ENCODE measurements at regions not wholly inside any gene's neighbourhood (a gene's known extent, or its start where the extent isn't known, plus 50 kb on each side); places are given as distances from the start of the nearest gene placed in this dataset.

DNA sequence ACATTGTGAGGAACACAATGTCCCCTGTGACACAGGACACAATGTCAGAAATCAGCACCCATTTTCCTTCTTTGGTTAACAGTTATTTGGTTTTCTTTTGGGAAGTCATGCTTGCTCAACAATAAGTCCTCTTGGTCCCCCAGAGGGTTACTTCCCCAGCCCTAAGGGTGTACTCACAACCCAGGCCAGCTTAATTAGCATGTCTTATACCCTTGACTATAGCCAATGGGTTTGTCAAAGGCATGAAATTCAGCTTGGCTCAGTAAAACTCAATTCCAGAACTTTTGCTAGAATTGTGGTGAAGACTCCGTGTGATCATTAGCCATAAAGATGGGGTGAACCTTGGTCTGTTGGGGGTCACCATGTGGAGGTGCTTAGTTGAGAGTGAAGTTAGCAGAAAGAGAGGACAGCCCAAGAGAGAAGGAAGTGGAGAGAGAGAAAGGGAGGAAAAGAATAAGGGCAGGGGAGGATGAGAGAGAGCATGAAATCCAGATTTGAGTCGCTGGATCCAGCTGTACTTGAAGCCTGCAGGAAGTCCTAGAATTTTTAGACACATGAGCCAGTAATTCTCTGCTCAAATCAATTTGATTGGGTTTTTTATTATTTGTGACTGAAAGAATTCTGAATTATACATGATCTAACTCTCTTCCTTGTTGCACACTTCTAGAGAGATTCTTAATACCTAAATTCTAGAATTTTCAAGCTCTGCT is 321.3 kb upstream of the JAG1 start:
- no peaks in the 10 kb centered on the region for H3K36me3 ChIP-seq (ENCODE audit: insufficient read depth)
- no peak overlapping the region for H3K9ac ChIP-seq
- no peak overlapping the region for H3K27ac ChIP-seq
- H3K4me3 ChIP-seq (IDR thresholded peaks at IDR 0.05; ENCODE audit: insufficient read depth, low read depth, low read length): no peak overlapping the region
- H3K27me3 ChIP-seq (ENCODE audit: insufficient read depth, low read depth): no peaks in the 10 kb centered on the region
- H4K20me1 ChIP-seq (ENCODE audit: insufficient read depth): no peaks in the 10 kb centered on the region
- TF ChIP-seq CTCF (conservative IDR thresholded peaks at IDR 0.05; ENCODE audit: low read depth, low read length): no peak
- no peak overlapping the region for H3K4me2 ChIP-seq
- H3K4me1 ChIP-seq (ENCODE audit: low read depth, poor library complexity, severe bottlenecking): peaks cover 13% of the 10 kb centered on the region
- no peak overlapping the region for H2AFZ ChIP-seq (ENCODE audit: low read depth)
- no peaks in the 10 kb centered on the region for H3K79me2 ChIP-seq (ENCODE audit: insufficient read depth, low read depth)

GRCh38 chr20:10998476-10998875 is 324.7 kb upstream of the JAG1 start:
- H3K9ac ChIP-seq: no peak overlapping the region
- no peaks in the 10 kb centered on the region for H3K4me1 ChIP-seq (ENCODE audit: low read depth, poor library complexity, severe bottlenecking)
- TF ChIP-seq CTCF (conservative IDR thresholded peaks at IDR 0.05; ENCODE audit: low read depth, low read length): no peak
- no peaks in the 10 kb centered on the region for H3K27me3 ChIP-seq (ENCODE audit: insufficient read depth, low read depth)
- H3K36me3 ChIP-seq (ENCODE audit: insufficient read depth): no peaks in the 10 kb centered on the region
- H4K20me1 ChIP-seq (ENCODE audit: insufficient read depth): no peaks in the 10 kb centered on the region
- H2AFZ ChIP-seq (ENCODE audit: low read depth): no peak overlapping the region
- no peak overlapping the region for H3K4me3 ChIP-seq (IDR thresholded peaks at IDR 0.05; ENCODE audit: insufficient read depth, low read depth, low read length)
- H3K4me2 ChIP-seq: no peak overlapping the region
- H3K79me2 ChIP-seq (ENCODE audit: insufficient read depth, low read depth): no peaks in the 10 kb centered on the region
- H3K27ac ChIP-seq: no peak overlapping the region

DNA sequence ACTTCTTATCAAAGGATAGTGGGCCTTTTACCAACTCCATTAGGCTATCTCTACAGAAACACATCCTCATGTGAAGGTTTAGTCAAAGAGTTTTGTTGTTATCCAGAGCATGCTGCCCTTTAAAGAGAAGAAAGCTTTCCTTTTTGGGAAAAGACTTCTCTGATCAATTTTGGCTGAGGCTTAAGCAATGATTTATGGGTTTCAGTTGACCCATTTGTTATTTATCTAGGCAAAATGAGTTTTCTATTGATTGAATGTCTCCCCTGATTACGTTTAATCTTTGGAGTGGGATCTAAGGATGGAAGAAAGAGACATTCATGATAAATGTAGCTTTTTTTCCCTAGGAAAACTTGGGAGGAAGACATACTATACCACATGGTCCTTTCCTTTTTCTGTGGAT is 326.6 kb upstream of the JAG1 start:
- H3K4me3 ChIP-seq (IDR thresholded peaks at IDR 0.05; ENCODE audit: insufficient read depth, low read depth, low read length): no peak overlapping the region
- no peak for TF ChIP-seq CTCF (conservative IDR thresholded peaks at IDR 0.05; ENCODE audit: low read depth, low read length)
- no peaks in the 10 kb centered on the region for H3K79me2 ChIP-seq (ENCODE audit: insufficient read depth, low read depth)
- no peak overlapping the region for H3K9ac ChIP-seq
- H3K4me1 ChIP-seq (ENCODE audit: low read depth, poor library complexity, severe bottlenecking): no peaks in the 10 kb centered on the region
- H3K27me3 ChIP-seq (ENCODE audit: insufficient read depth, low read depth): no peaks in the 10 kb centered on the region
- no peaks in the 10 kb centered on the region for H3K36me3 ChIP-seq (ENCODE audit: insufficient read depth)
- no peaks in the 10 kb centered on the region for H4K20me1 ChIP-seq (ENCODE audit: insufficient read depth)
- H2AFZ ChIP-seq (ENCODE audit: low read depth): no peak overlapping the region
- H3K4me2 ChIP-seq: no peak overlapping the region
- no peak overlapping the region for H3K27ac ChIP-seq

- no peak overlapping the region for H3K9ac ChIP-seq
- no peak for TF ChIP-seq CTCF (conservative IDR thresholded peaks at IDR 0.05; ENCODE audit: low read depth, low read length)
Measured at GRCh38 chr20:11001302-11001701, 327.5 kb upstream of the JAG1 start.

More at GRCh38 chr20:11001302-11001701, 327.5 kb upstream of the JAG1 start:
- Histone ChIP-seq H3K27ac (no peak overlapping the region), H3K4me3 (IDR thresholded peaks at IDR 0.05; ENCODE audit: insufficient read depth, low read depth, low read length) (no peak overlapping the region), H4K20me1 (ENCODE audit: insufficient read depth) (no peaks in the 10 kb centered on the region), H3K79me2 (ENCODE audit: insufficient read depth, low read depth) (no peaks in the 10 kb centered on the region), H3K4me2 (no peak overlapping the region), H3K4me1 (ENCODE audit: low read depth, poor library complexity, severe bottlenecking) (no peaks in the 10 kb centered on the region), H3K27me3 (ENCODE audit: insufficient read depth, low read depth) (no peaks in the 10 kb centered on the region), H2AFZ (ENCODE audit: low read depth) (no peak overlapping the region), H3K36me3 (ENCODE audit: insufficient read depth) (no peaks in the 10 kb centered on the region)

Measured in KMS-11 (cell line).